Naive thymus-derived CD4-positive, alpha-beta T cell (primary cell): ENCODE measurements at regions not wholly inside any gene's neighbourhood (a gene's known extent, or its start where the extent isn't known, plus 50 kb on each side); places are given as distances from the start of the nearest gene placed in this dataset.

Experiments used
- ATAC-seq: fragments of 150-1000 bp; cut with Tn5 transposase; 2 replicates; pipeline ENCODE4 v1.10.0; 2021; ENCODE audit warnings: mild to moderate bottlenecking, moderate library complexity
- CTCF ChIA-PET: fragments of 350-600 bp; sonication (Branson Sonifier 250); formaldehyde crosslinking; loops from one replicate; lab custom pipeline; 2021; ENCODE audit warnings: antibody characterized with exemption; lab: Charles Lee
- POLR2A ChIA-PET: fragments of 350-600 bp; sonication (Branson Sonifier 250); formaldehyde crosslinking; loops from one replicate; lab custom pipeline; 2021; ENCODE audit warnings: antibody characterized with exemption, inconsistent platforms; lab: Charles Lee
- DNase-seq, 9 donors: peaks; one replicate each; pipeline versions ENCODE4 v3.0.0 to v3.0.0-alpha.2; 2020 to 2022; ENCODE audit warnings: mixed read lengths in 1 of 9
- H3K27ac ChIP-seq: one replicate; pipeline ENCODE4 v1.7.0; 2013; ENCODE audit warnings: mild to moderate bottlenecking, low read depth, low read length, moderate library complexity
- H3K27me3 ChIP-seq, 2 donors: one replicate each; pipeline ENCODE4 v1.7.0; 2013; ENCODE audit warnings: low read length in 2 of 2, mild to moderate bottlenecking in 2 of 2, moderate library complexity in 2 of 2; ENCODE audit not compliant: control insufficient read depth in 2 of 2, insufficient read depth in 2 of 2
- H3K36me3 ChIP-seq, 3 experiments: 1 replicate in 2 of 3; 2 replicates in 1 of 3; pipeline ENCODE4 v1.7.0; 2013; ENCODE audit warnings: low read length in 3 of 3, mild to moderate bottlenecking in 3 of 3, moderate library complexity in 1 of 3; ENCODE audit not compliant: insufficient read depth in 3 of 3, control insufficient read depth in 2 of 3
- H3K4me1 ChIP-seq, 2 donors: one replicate each; pipeline ENCODE4 v1.7.0; 2013; ENCODE audit warnings: low read length in 2 of 2, mild to moderate bottlenecking in 2 of 2, moderate library complexity in 1 of 2; ENCODE audit not compliant: control insufficient read depth in 2 of 2, insufficient read depth in 2 of 2
- H3K4me3 ChIP-seq: 2 replicates; pipeline ENCODE4 v1.7.0; 2013; ENCODE audit warnings: mild to moderate bottlenecking, low read length
- H3K9me3 ChIP-seq, 3 experiments: 1 replicate in 2 of 3; 2 replicates in 1 of 3; pipeline ENCODE4 v1.7.0; 2013; ENCODE audit warnings: low read length in 3 of 3; ENCODE audit not compliant: control insufficient read depth in 2 of 3
- H3K27ac Mint-ChIP-seq, 9 donors: one replicate each; pipeline ENCODE4 v1.8.0; 2020 to 2022; ENCODE audit warnings: mixed read lengths in 9 of 9, mild to moderate bottlenecking in 8 of 9, moderate library complexity in 5 of 9, inconsistent platforms in 2 of 9
- H3K27me3 Mint-ChIP-seq, 5 donors: one replicate each; pipeline ENCODE4 v1.8.0; 2021 to 2022; ENCODE audit warnings: mixed read lengths in 5 of 5, mild to moderate bottlenecking in 1 of 5
- H3K36me3 Mint-ChIP-seq, 5 donors: one replicate each; pipeline ENCODE4 v1.8.0; 2020 to 2022; ENCODE audit warnings: mixed read lengths in 5 of 5, mild to moderate bottlenecking in 3 of 5, inconsistent platforms in 1 of 5
- H3K4me1 Mint-ChIP-seq, 7 donors: one replicate each; pipeline ENCODE4 v1.8.0; 2020 to 2022; ENCODE audit warnings: mixed read lengths in 7 of 7, mild to moderate bottlenecking in 3 of 7, inconsistent platforms in 1 of 7
- H3K4me3 Mint-ChIP-seq, 10 donors: one replicate each; pipeline ENCODE4 v1.8.0; 2020 to 2022; ENCODE audit warnings: mild to moderate bottlenecking in 10 of 10, mixed read lengths in 10 of 10, moderate library complexity in 6 of 10, inconsistent platforms in 2 of 10
- H3K9me3 Mint-ChIP-seq, 11 donors: one replicate each; pipeline ENCODE4 v1.8.0; 2020 to 2022; ENCODE audit warnings: mixed read lengths in 11 of 11, mild to moderate bottlenecking in 4 of 11, inconsistent platforms in 1 of 11, moderate library complexity in 1 of 11
- intact Hi-C, 2 donors: fragments of 100-400 bp; cut with micrococcal nuclease; formaldehyde crosslinking; loops; one replicate each; pipeline ENCODE4 v1.15.1; 2023

DNA sequence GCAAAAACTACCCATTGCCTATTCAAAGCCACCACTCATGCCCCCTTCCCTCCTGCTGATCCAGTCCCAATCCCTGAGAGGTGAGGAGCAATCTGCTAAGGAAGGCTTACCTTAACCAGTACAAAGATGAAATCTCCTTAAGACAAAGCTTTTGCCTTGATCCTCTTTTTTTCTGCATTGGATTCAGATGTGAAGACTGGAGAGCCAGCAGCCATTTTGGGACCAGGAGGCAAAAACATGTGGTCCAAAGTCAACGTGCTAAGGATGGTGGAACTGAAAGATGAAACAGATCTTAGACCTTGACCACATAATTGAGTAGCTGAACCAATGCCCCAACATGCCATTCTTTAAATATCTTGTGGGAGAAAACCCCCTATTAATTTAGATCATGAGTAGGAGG is 171.4 kb downstream of the IRX5 start:
- Histone ChIP-seq H3K9me3 (peaks cover 0 to 11% (median 0%) of the 10 kb centered on the region in 3 experiments), H3K4me1 (no peaks in the 10 kb centered on the region), H3K4me3 (no peak overlapping the region), H3K27me3 (no peaks in the 10 kb centered on the region), H3K27ac (no peak overlapping the region), H3K36me3 (no peaks in the 10 kb centered on the region)
- no peak for DNase-seq
- ATAC-seq, result no peak
- ChIA-PET CTCF (no interaction called here), POLR2A (no interaction called here)
- Mint-ChIP-seq H3K4me3 (no peak overlapping the region), H3K9me3 (peaks cover 4 to 35% (median 8%) of the 10 kb centered on the region in 11 donors), H3K4me1 (no peaks in the 10 kb centered on the region), H3K36me3 (no peaks in the 10 kb centered on the region), H3K27me3 (peaks cover 0 to 10% (median 0%) of the 10 kb centered on the region in 5 donors), H3K27ac (no peak overlapping the region)
- intact Hi-C loops, result no loop called here

DNA sequence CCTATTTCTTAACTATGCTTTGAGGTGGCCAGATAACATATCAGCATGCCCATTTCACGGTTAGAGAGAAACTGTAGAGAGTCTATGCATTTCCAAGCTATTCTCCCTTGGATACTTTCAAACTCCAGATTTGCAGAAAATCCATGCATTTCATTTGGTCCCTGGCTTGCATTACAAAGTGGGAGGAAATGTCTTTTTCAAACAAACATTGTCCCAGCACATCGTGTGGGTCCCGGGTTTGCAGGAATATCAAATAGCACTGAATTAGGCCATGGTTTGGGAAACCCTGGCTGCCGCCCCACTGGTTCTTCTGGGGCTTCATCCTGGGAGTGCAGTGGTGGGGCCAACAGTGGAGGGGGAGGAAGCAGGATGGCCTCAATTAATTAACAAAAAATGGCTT is 171.9 kb downstream of the IRX5 start:
- Mint-ChIP-seq H3K4me3 (no peak overlapping the region), H3K27ac (no peak overlapping the region), H3K36me3 (no peaks in the 10 kb centered on the region), H3K4me1 (no peaks in the 10 kb centered on the region), H3K9me3 (peaks cover 4 to 35% (median 8%) of the 10 kb centered on the region in 11 donors), H3K27me3 (peaks cover 0 to 11% (median 0%) of the 10 kb centered on the region in 5 donors)
- intact Hi-C loops, result no loop called here
- CTCF ChIA-PET, result no interaction called here
- POLR2A ChIA-PET, result no interaction called here
- DNase-seq, result no peak
- Histone ChIP-seq H3K9me3 (peaks cover 0 to 11% (median 0%) of the 10 kb centered on the region in 3 experiments), H3K27ac (no peak overlapping the region), H3K27me3 (no peaks in the 10 kb centered on the region), H3K4me1 (no peaks in the 10 kb centered on the region), H3K36me3 (no peaks in the 10 kb centered on the region), H3K4me3 (no peak overlapping the region)
- ATAC-seq, result no peak

DNA sequence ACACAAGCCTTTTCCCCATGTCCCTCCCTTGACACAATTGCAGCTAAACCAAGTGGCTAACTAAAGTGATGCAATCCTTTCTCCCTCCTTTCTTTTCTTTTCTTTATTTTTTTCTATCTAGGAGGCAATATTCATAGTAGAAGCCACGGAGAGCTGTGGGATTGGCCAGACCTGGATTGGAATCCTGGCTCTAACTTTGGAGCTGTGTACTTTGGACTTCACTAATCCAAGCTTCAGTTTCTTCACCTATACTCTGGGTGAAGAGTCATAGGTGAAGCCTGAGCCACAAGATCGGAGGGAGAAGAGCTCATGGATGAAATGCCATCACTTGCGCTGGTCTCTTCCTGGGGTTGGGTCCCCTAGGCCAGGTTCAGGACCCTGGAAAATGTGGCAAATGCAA is 177.2 kb downstream of the IRX5 start:
- H3K27ac ChIP-seq, result no peak overlapping the region
- DNase-seq (no peak), ATAC-seq (no peak)
- Mint-ChIP-seq H3K4me3 (no peak overlapping the region), H3K4me1 (no peaks in the 10 kb centered on the region), H3K27me3 (peaks cover 0 to 21% (median 0%) of the 10 kb centered on the region in 5 donors), H3K27ac (no peak overlapping the region), H3K9me3 (peaks cover 0 to 12% (median 0%) of the 10 kb centered on the region in 11 donors), H3K36me3 (no peaks in the 10 kb centered on the region)
- H3K9me3 ChIP-seq, result no peaks in the 10 kb centered on the region
- H3K4me1 ChIP-seq, result no peaks in the 10 kb centered on the region
- H3K36me3 ChIP-seq, result no peaks in the 10 kb centered on the region
- H3K27me3 ChIP-seq, result no peaks in the 10 kb centered on the region
- intact Hi-C loops, result no loop called here
- CTCF ChIA-PET, result interaction anchor here (0.6 kb wide), 1 partner anchor 11 kb away, joined by 3 read pairs; no protein-coding TSS in a partner anchor
- POLR2A ChIA-PET, result no interaction called here
- H3K4me3 ChIP-seq, result no peak overlapping the region

DNA sequence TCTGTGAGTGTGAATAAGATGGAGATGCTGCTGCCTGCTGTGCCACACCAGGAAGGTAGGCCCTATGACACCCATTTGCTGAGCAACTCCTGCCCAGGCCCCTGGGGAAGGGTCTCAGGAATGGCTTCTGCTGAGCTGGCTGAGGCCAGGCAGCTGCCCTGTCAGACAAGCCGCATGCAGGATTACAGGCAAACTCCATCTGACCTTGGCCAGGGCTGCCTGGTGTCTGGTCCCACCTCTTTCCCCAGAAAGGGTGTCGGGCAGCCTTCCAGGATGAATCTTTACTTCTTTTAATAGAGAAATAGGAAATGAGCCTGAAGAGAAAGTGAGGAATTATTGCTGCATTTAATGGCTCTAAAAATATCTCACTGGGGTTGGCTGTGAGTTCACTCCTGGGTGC is 182.5 kb downstream of the IRX5 start:
- Histone ChIP-seq H3K27ac (no peak overlapping the region), H3K4me3 (no peak overlapping the region), H3K36me3 (no peaks in the 10 kb centered on the region), H3K4me1 (no peaks in the 10 kb centered on the region), H3K9me3 (no peaks in the 10 kb centered on the region), H3K27me3 (no peaks in the 10 kb centered on the region)
- Mint-ChIP-seq H3K4me1 (no peaks in the 10 kb centered on the region), H3K4me3 (no peak overlapping the region), H3K36me3 (no peaks in the 10 kb centered on the region), H3K9me3 (no peaks in the 10 kb centered on the region), H3K27ac (no peak overlapping the region), H3K27me3 (peaks cover 0 to 23% (median 4%) of the 10 kb centered on the region in 5 donors)
- intact Hi-C loops, result no loop called here
- ATAC-seq (no peak), DNase-seq (no peak)
- CTCF ChIA-PET, result no interaction called here
- POLR2A ChIA-PET, result no interaction called here

DNA sequence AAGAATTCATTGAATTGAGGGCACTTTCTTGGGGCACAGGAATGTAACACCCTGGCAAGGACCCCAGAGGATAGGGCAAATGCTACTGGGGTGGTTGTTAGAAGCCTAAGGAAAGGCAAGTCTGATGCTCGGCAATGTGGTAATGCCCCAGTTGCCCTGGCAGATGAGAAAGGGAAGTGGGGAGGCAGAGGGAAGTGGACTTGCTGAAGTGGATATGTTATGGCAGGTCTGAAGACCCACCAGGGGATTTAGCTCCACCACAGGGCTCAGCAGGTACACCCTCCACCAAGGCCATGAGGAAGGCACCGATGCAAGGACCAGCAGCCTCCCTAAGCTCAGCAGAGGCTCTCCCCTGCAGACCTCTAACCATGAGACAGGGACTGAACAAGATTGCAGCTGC is 184.8 kb downstream of the IRX5 start:
- no peaks in the 10 kb centered on the region for H3K4me1 Mint-ChIP-seq
- peaks cover 0 to 28% (median 4%) of the 10 kb centered on the region in 5 donors for H3K27me3 Mint-ChIP-seq
- ChIA-PET POLR2A (no interaction called here), CTCF (no interaction called here)
- Histone ChIP-seq H3K4me3 (no peak overlapping the region), H3K36me3 (no peaks in the 10 kb centered on the region), H3K27me3 (no peaks in the 10 kb centered on the region), H3K4me1 (no peaks in the 10 kb centered on the region), H3K9me3 (no peaks in the 10 kb centered on the region), H3K27ac (no peak overlapping the region)
- DNase-seq, result no peak
- no peaks in the 10 kb centered on the region for H3K36me3 Mint-ChIP-seq
- H3K9me3 Mint-ChIP-seq, result peaks cover 0 to 4% (median 0%) of the 10 kb centered on the region in 11 donors
- no peak overlapping the region for H3K27ac Mint-ChIP-seq
- intact Hi-C loops, result no loop called here
- no peak for ATAC-seq
- no peak overlapping the region for H3K4me3 Mint-ChIP-seq

DNA sequence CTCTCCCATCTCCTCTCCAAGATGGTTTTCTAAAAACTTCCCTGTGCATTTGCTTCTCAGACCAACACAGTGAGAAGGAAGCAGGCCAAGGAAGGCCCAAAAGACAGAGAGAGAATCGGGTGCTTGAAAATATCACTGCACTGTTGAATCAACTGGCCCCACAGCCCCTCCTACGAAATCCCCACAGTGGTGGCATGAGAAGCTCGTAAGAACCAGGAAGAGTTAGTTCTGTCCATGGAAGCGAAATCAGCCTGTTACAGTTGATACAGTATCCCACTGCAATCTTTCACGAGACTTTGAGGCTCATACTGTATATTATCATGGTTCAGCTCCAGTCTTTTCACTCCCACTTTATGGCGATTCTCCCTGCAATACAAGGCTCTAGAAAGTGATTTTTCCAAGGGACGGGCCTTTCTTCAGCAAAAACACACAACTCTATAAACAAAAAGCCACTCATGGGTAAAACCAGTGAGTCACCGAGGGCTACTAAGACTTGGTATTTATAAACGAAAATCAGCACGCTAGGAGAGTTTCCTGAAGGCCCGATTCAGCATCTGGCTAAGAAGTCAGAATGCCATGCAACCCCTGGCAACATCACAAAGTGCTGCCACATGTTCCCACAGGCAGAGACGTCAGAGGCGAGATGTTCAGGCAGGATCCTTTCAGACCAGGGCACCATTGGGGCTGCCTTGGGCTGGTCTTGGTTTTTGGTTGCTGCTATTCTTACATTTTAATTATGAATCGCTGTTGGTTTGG is 185.7 kb downstream of the IRX5 start:
- ATAC-seq, result no peak
- Mint-ChIP-seq H3K27me3 (peaks cover 0 to 29% (median 4%) of the 10 kb centered on the region in 5 donors), H3K9me3 (peaks cover 0 to 4% (median 0%) of the 10 kb centered on the region in 11 donors), H3K36me3 (no peaks in the 10 kb centered on the region), H3K4me3 (no peak overlapping the region), H3K27ac (no peak overlapping the region), H3K4me1 (no peaks in the 10 kb centered on the region)
- Histone ChIP-seq H3K4me3 (no peak overlapping the region), H3K9me3 (no peaks in the 10 kb centered on the region), H3K27ac (no peak overlapping the region), H3K36me3 (no peaks in the 10 kb centered on the region), H3K27me3 (no peaks in the 10 kb centered on the region), H3K4me1 (no peaks in the 10 kb centered on the region)
- intact Hi-C loops, result no loop called here
- CTCF ChIA-PET, result no interaction called here
- no peak for DNase-seq
- POLR2A ChIA-PET, result no interaction called here

DNA sequence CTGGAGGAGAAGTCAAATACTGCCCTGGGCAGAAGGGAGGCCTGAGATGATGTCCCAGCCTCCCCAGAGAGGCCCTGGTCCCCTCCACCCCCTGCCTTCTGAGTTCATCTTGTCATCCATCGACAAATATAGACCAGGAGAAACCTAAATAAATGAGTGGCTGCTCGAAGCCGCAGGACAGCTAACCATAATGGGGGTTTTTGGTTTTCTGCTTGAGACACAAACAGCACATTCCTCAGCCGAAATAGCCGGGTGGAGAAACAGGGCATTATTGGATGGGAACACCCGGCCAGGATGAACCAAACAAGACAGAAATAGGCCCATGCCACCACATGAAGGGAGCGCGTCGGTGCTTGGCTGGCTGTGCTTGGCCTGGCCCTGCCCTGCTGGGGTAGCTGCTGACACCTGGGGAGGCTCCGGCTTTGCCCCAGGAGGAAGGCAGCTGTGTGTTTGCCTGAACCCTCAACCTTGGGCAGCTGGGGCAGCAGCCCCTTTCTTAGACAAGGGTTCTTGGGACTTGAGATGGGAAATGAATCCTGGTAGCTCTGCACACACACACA is 188.1 kb downstream of the IRX5 start:
- Mint-ChIP-seq H3K36me3 (no peaks in the 10 kb centered on the region), H3K4me3 (no peak overlapping the region), H3K4me1 (no peaks in the 10 kb centered on the region), H3K27me3 (peaks cover 0 to 10% (median 4%) of the 10 kb centered on the region in 5 donors), H3K27ac (no peak overlapping the region), H3K9me3 (peaks cover 0 to 9% (median 4%) of the 10 kb centered on the region in 11 donors)
- ChIA-PET CTCF (interaction anchor here (0.6 kb wide), 1 partner anchor 11 kb away, joined by 3 read pairs; no protein-coding TSS in a partner anchor), POLR2A (no interaction called here)
- no peaks in the 10 kb centered on the region for H3K9me3 ChIP-seq
- no peak overlapping the region for H3K27ac ChIP-seq
- no peaks in the 10 kb centered on the region for H3K27me3 ChIP-seq
- H3K4me1 ChIP-seq, result no peaks in the 10 kb centered on the region
- ATAC-seq, result no peak
- intact Hi-C loops, result no loop called here
- H3K36me3 ChIP-seq, result no peaks in the 10 kb centered on the region
- no peak for DNase-seq
- no peak overlapping the region for H3K4me3 ChIP-seq
